CD4-positive, CD25-positive, alpha-beta regulatory T cell (primary cell): ENCODE measurements at regions not wholly inside any gene's neighbourhood (a gene's known extent, or its start where the extent isn't known, plus 50 kb on each side); places are given as distances from the start of the nearest gene placed in this dataset.
A peak's percentile ranks its signal among the peaks of the same experiment; 100 is the strongest.
"Not testable (repeated sequence)": the region's sequence is repeated elsewhere in the genome, so short reads cannot be mapped to it uniquely, and the experiment has no call there.

Experiments used
- ATAC-seq, 2 donors: fragments of 150-1000 bp; cut with Tn5 transposase; one replicate each; pipeline ENCODE4 v1.10.0; 2021; ENCODE audit warnings: low read depth in 2 of 2, moderate number of reproducible peaks in 2 of 2, moderate library complexity in 1 of 2
- DNase-seq, 3 donors: peaks; one replicate each; pipeline versions ENCODE4 v3.0.0 to v3.0.0-alpha.2; 2012 to 2022; ENCODE audit warnings: mixed read lengths in 1 of 3
- H3K27ac ChIP-seq: one replicate; pipeline ENCODE4 v1.7.0; 2013; ENCODE audit warnings: mild to moderate bottlenecking, low read length; ENCODE audit not compliant: insufficient read depth, poor library complexity, severe bottlenecking
- H3K27me3 ChIP-seq: one replicate; pipeline ENCODE4 v1.7.0; 2013; ENCODE audit warnings: low read length; ENCODE audit not compliant: control insufficient read depth, insufficient read depth
- H3K36me3 ChIP-seq: one replicate; pipeline ENCODE4 v1.7.0; 2013; ENCODE audit warnings: mild to moderate bottlenecking, low read length, moderate library complexity; ENCODE audit not compliant: control insufficient read depth, insufficient read depth
- H3K4me1 ChIP-seq: 2 replicates; pipeline ENCODE4 v1.7.0; 2013; ENCODE audit warnings: mild to moderate bottlenecking, low read length; ENCODE audit not compliant: insufficient read depth, control insufficient read depth, poor library complexity, severe bottlenecking
- H3K4me3 ChIP-seq: one replicate; pipeline ENCODE4 v1.7.0; 2013; ENCODE audit warnings: low read depth, mild to moderate bottlenecking, low read length, moderate library complexity
- H3K9me3 ChIP-seq, 2 experiments: 1 replicate in 1 of 2; 2 replicates in 1 of 2; pipeline ENCODE4 v1.7.0; 2013; ENCODE audit warnings: low read length in 2 of 2, mild to moderate bottlenecking in 1 of 2, moderate library complexity in 1 of 2; ENCODE audit not compliant: control insufficient read depth in 2 of 2
- H3K27ac Mint-ChIP-seq, 3 donors: one replicate each; pipeline ENCODE4 v1.8.0; 2020 to 2022; ENCODE audit warnings: mild to moderate bottlenecking in 3 of 3, mixed read lengths in 3 of 3, moderate library complexity in 2 of 3
- H3K27me3 Mint-ChIP-seq: one replicate; pipeline ENCODE4 v1.8.0; 2022; ENCODE audit warnings: mild to moderate bottlenecking, mixed read lengths
- H3K36me3 Mint-ChIP-seq: one replicate; pipeline ENCODE4 v1.8.0; 2020; ENCODE audit warnings: mixed read lengths
- H3K4me1 Mint-ChIP-seq, 4 donors: one replicate each; pipeline ENCODE4 v1.8.0; 2020 to 2022; ENCODE audit warnings: mixed read lengths in 4 of 4, mild to moderate bottlenecking in 1 of 4
- H3K4me3 Mint-ChIP-seq, 4 donors: one replicate each; pipeline ENCODE4 v1.8.0; 2020 to 2022; ENCODE audit warnings: mild to moderate bottlenecking in 4 of 4, mixed read lengths in 4 of 4, moderate library complexity in 3 of 4
- H3K9me3 Mint-ChIP-seq, 7 donors: one replicate each; pipeline ENCODE4 v1.8.0; 2020 to 2022; ENCODE audit warnings: mixed read lengths in 7 of 7, mild to moderate bottlenecking in 3 of 7, moderate library complexity in 2 of 7

DNA sequence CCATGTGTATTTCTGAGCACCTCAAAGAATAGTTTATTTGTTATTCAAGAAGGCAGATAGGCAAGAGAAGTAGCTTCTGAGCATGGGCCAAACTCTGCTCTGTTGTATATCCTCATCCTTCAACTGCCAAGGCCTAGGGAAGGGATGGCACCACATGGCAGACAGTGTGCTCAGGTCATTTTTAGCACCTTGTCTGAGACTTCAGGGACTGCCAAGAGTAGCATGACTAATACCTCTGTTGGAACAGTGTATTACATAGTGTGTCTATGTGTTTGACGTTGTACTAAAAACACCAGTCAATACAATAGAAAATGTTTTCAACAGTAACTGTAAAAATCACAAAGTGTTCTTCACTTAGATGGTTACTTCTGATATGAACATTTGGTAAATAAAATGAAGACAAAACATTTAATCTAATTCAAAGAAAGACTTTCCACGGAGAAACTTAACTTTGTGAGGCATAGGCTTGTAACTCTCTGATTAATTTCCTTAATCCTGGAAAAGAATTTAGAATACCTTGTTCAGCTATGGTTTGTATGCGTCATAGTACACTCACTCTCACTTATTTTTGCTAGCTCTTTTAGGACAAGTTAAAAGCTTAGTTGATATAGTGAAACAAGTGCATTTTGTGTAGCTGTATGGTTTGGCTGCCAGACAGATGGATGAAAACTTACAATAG, 318.4 kb upstream of the RIOK2 start:
- H3K9me3 ChIP-seq = no peaks in the 10 kb centered on the region
- no peak for ATAC-seq
- no peaks in the 10 kb centered on the region for H3K36me3 Mint-ChIP-seq
- no peaks in the 10 kb centered on the region for H3K4me1 Mint-ChIP-seq
- H3K4me1 ChIP-seq = no peaks in the 10 kb centered on the region
- no peak overlapping the region for H3K4me3 Mint-ChIP-seq
- peaks cover 4% of the 10 kb centered on the region for H3K27me3 Mint-ChIP-seq
- peaks cover 0 to 1% (median 0%) of the 10 kb centered on the region in 7 donors for H3K9me3 Mint-ChIP-seq
- no peaks in the 10 kb centered on the region for H3K36me3 ChIP-seq
- no peak for DNase-seq
- H3K27ac ChIP-seq = no peak overlapping the region
- H3K4me3 ChIP-seq = no peak overlapping the region
- no peaks in the 10 kb centered on the region for H3K27me3 ChIP-seq
- no peak overlapping the region for H3K27ac Mint-ChIP-seq

DNA sequence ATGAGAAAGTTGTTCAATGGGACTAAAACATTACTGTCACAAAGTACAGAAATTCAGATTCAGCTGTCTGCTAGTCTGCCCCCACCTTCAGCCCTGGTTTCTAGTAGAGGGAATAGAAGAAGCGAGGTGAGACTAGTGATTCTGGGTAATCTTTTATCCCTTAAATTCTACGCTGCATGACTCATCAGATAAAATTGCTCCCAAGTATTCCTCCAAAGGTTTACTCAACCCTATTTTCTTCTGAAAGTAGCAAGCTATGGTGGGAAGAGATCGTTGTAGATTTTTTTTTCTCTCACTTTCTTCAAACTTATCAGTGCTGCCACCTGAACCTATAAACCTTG, 318.9 kb upstream of the RIOK2 start:
- no peak for DNase-seq
- Mint-ChIP-seq H3K36me3 (no peaks in the 10 kb centered on the region), H3K9me3 (peaks cover 0 to 1% (median 0%) of the 10 kb centered on the region in 7 donors), H3K27me3 (peaks cover 4% of the 10 kb centered on the region), H3K4me3 (no peak overlapping the region), H3K27ac (no peak overlapping the region), H3K4me1 (no peaks in the 10 kb centered on the region)
- Histone ChIP-seq H3K27me3 (no peaks in the 10 kb centered on the region), H3K36me3 (no peaks in the 10 kb centered on the region), H3K9me3 (no peaks in the 10 kb centered on the region), H3K4me3 (no peak overlapping the region), H3K4me1 (no peaks in the 10 kb centered on the region), H3K27ac (no peak overlapping the region)
- no peak for ATAC-seq

DNA sequence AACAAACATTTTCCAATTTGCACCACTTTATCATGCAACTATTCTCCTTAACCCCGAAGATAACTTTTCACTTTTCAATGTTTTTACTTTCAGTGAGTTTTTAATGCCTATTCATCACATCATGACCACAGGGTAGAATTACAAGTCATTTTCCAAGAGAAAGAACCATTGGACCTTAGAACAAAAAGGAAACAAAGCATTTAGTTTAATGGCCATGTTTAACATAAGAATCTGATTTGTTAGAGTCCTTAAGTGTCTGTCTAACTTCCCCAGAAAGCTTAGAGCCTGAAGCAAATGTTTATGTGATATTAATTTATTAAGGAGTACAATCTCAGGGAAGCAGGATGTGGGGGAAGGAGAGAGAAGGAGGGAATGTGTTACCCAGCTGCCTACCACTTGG, 325.8 kb upstream of the RIOK2 start:
- Mint-ChIP-seq H3K36me3 (no peaks in the 10 kb centered on the region), H3K4me3 (no peak overlapping the region), H3K9me3 (peaks cover 0 to 2% (median 0%) of the 10 kb centered on the region in 7 donors), H3K27me3 (peaks cover 23% of the 10 kb centered on the region), H3K4me1 (peaks cover 0 to 4% (median 0%) of the 10 kb centered on the region in 4 donors), H3K27ac (no peak overlapping the region)
- Histone ChIP-seq H3K36me3 (no peaks in the 10 kb centered on the region), H3K27me3 (no peaks in the 10 kb centered on the region), H3K4me3 (no peak overlapping the region), H3K9me3 (no peaks in the 10 kb centered on the region), H3K4me1 (no peaks in the 10 kb centered on the region), H3K27ac (no peak overlapping the region)
- ATAC-seq = no peak
- DNase-seq = no peak

DNA sequence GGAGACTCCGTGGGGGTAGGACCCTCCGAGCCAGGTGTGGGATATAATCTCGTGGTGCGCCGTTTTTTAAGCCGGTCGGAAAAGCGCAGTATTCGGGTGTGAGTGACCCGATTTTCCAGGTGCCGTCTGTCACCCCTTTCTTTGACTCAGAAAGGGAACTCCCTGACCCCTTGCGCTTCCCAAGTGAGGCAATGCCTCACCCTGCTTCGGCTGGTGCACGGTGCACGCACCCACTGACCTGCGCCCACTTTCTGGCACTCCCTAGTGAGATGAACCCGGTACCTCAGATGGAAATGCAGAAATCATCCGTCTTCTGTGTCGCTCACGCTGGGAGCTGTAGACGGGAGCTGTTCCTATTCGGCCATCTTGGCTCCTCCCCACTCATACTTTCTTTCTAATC, 336.5 kb upstream of the RIOK2 start:
- H3K27ac ChIP-seq, H3K9me3 Mint-ChIP-seq, H3K4me3 Mint-ChIP-seq, DNase-seq, H3K9me3 ChIP-seq, H3K27me3 Mint-ChIP-seq, H3K27me3 ChIP-seq, H3K27ac Mint-ChIP-seq, H3K4me1 Mint-ChIP-seq, H3K36me3 Mint-ChIP-seq, H3K4me3 ChIP-seq, H3K4me1 ChIP-seq, ATAC-seq, H3K36me3 ChIP-seq: not testable (repeated sequence)

DNA sequence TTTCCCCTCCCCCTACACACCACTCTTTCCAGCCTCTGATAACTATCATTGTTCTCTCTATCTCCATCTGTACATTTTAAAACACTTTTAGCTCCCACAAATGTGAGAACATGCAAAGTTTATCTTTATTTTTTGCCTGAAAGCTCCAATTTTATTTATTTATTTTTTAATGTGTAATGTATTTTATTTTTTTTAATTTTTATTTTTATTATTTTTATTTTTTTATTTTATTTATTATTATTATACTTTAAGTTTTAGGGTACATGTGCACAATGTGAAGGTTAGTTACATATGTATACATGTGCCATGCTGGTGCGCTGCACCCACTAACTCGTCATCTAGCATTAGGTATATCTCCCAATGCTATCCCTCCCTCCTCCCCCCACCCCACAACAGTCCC, 340.3 kb upstream of the RIOK2 start:
- H3K4me1 ChIP-seq, ATAC-seq, H3K27ac ChIP-seq, H3K27ac Mint-ChIP-seq, H3K36me3 Mint-ChIP-seq, H3K4me3 ChIP-seq, H3K9me3 ChIP-seq, H3K9me3 Mint-ChIP-seq, H3K4me3 Mint-ChIP-seq, H3K36me3 ChIP-seq, H3K27me3 ChIP-seq, H3K27me3 Mint-ChIP-seq, H3K4me1 Mint-ChIP-seq, DNase-seq: not testable (repeated sequence)

DNA sequence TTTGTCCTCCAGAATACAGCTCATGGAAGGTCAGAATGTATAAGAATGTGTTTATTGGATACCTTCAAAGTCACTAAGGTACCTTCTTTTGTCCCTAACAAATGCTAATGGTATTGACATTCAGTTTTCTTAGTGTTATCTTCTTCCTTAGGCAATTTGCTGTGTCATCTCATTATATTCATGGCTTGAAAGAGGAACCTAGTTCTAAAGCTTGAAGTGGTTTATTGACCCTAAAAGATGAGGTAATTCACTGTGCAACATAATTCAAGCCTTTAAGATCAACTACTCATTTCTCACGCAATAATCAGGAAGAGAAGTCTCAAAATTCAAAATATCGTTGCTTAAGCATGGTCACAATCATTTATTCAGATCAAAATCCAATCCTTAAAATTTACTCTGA, 342.7 kb upstream of the RIOK2 start:
- DNase-seq (no peak), ATAC-seq (no peak)
- Histone ChIP-seq H3K4me1 (no peaks in the 10 kb centered on the region), H3K27me3 (no peaks in the 10 kb centered on the region), H3K9me3 (no peaks in the 10 kb centered on the region), H3K27ac (no peak overlapping the region), H3K4me3 (no peak overlapping the region), H3K36me3 (no peaks in the 10 kb centered on the region)
- peaks cover 0 to 2% (median 0%) of the 10 kb centered on the region in 7 donors for H3K9me3 Mint-ChIP-seq
- H3K27me3 Mint-ChIP-seq = peaks cover 7% of the 10 kb centered on the region
- H3K4me1 Mint-ChIP-seq = no peaks in the 10 kb centered on the region
- H3K36me3 Mint-ChIP-seq = no peaks in the 10 kb centered on the region
- H3K4me3 Mint-ChIP-seq = no peak overlapping the region
- peak overlapping the region in 1 of 3 donors; percentile 60 for H3K27ac Mint-ChIP-seq

DNA sequence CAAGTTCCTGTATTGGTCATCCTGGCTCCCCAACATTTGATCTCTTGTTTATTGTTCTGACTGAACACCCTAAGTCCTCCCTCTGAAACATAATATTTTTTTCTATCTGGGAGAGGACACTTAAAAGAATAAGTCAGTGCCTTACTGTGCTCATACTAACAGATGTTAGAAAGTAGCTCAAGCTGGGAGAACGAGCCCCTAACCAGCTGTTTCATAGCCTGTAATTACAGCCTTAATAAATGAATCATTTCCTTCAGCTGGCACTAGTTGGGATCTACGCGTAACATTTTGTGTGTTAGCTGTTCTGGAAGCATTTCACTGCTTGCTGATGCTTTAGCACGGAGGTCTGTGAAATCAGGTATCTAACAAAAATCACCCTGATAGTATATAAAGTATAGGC, 345.9 kb upstream of the RIOK2 start:
- ATAC-seq = no peak
- H3K4me3 Mint-ChIP-seq = no peak overlapping the region
- H3K4me1 ChIP-seq = peaks cover 5% of the 10 kb centered on the region

DNA sequence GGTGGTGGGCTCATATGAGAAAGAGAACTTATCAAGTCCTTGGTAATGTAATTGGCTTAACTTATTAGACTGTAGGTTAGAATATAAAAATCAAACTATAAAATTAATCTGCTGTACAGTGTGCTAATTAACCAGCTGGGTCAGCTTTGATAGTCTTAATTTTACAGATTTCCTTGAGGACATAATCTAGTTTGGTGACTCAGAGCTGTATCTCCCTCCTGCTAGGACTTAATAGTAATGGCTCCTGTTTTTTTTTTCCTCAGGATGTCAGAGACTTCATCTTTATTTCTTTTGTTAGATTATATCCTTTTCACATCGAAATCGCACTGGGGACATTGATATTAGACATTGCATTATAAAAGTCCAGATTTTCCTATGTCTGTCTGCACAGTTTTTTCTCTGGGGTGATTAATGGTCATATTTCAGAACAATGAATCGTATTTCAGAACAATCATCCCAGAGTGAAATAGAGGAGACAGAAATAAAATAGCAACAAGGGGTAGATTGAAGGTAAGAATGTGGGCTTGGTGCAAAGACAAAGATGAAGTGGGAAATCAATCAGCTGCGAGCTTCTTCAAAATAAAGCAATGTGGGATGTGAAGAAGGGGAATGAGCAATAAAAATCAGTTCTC, 346.4 kb upstream of the RIOK2 start:
- H3K36me3 Mint-ChIP-seq = no peaks in the 10 kb centered on the region
- DNase-seq = no peak

More for the DNA sequence above, 345.9 kb upstream of the RIOK2 start:
- Mint-ChIP-seq H3K36me3 (no peaks in the 10 kb centered on the region), H3K4me1 (peaks cover 14 to 21% (median 19%) of the 10 kb centered on the region in 4 donors), H3K27me3 (peaks cover 12% of the 10 kb centered on the region), H3K27ac (no peak overlapping the region), H3K9me3 (peaks cover 0 to 5% (median 0%) of the 10 kb centered on the region in 7 donors)
- DNase-seq = no peak
- Histone ChIP-seq H3K27me3 (no peaks in the 10 kb centered on the region), H3K4me3 (no peak overlapping the region), H3K27ac (no peak overlapping the region), H3K9me3 (no peaks in the 10 kb centered on the region), H3K36me3 (no peaks in the 10 kb centered on the region)

More for the DNA sequence above, 346.4 kb upstream of the RIOK2 start:
- H3K27me3 Mint-ChIP-seq = peaks cover 13% of the 10 kb centered on the region
- H3K4me3 Mint-ChIP-seq = no peak overlapping the region
- H3K27ac Mint-ChIP-seq = peak overlapping the region in 1 of 3 donors; percentile 10
- Histone ChIP-seq H3K27ac (no peak overlapping the region), H3K27me3 (no peaks in the 10 kb centered on the region), H3K4me3 (no peak overlapping the region), H3K9me3 (no peaks in the 10 kb centered on the region), H3K36me3 (no peaks in the 10 kb centered on the region), H3K4me1 (peaks cover 5% of the 10 kb centered on the region)
- H3K4me1 Mint-ChIP-seq = peaks cover 19 to 26% (median 23%) of the 10 kb centered on the region in 4 donors
- ATAC-seq = no peak
- peaks cover 0 to 5% (median 0%) of the 10 kb centered on the region in 7 donors for H3K9me3 Mint-ChIP-seq
